Upper lobe of right lung (tissue), 1 donor: ENCODE measurements at regions not wholly inside any gene's neighbourhood (a gene's known extent, or its start where the extent isn't known, plus 50 kb on each side); places are given as distances from the start of the nearest gene placed in this dataset.

Experiments used
- ATAC-seq: fragments of 200-7000 bp; cut with Tn5 transposase; one replicate; pipeline ENCODE4 v1.9.1; 2020; ENCODE audit warnings: mild to moderate bottlenecking, moderate library complexity
- DNase-seq: peaks from one replicate; pipeline ENCODE4 v3.0.0-alpha.2; 2020
- H3K27ac ChIP-seq: fragments of 200-600 bp; one replicate; pipeline ENCODE4 v1.8.0; 2022
- H3K27me3 ChIP-seq: fragments of 200-600 bp; one replicate; pipeline ENCODE4 v1.8.0; 2022; ENCODE audit warnings: mild to moderate bottlenecking
- H3K36me3 ChIP-seq: fragments of 200-600 bp; one replicate; pipeline ENCODE4 v1.8.0; 2022
- H3K4me1 ChIP-seq: fragments of 200-600 bp; one replicate; pipeline ENCODE4 v1.8.0; 2022
- H3K4me3 ChIP-seq: fragments of 200-600 bp; one replicate; pipeline ENCODE4 v1.8.0; 2022; ENCODE audit warnings: mild to moderate bottlenecking
- H3K9me3 ChIP-seq: fragments of 200-600 bp; one replicate; pipeline ENCODE4 v1.8.0; 2022
- intact Hi-C: fragments of 100-400 bp; cut with DNase I; formaldehyde crosslinking; loops from one replicate; pipeline ENCODE4 v1.11.0; 2022
- TF ChIP-seq, protein P1 (sequence below): fragments of 200-600 bp; IDR thresholded peaks from one replicate; pipeline ENCODE4 v1.8.0; 2022; ENCODE audit warnings: antibody characterized with exemption
- donor health status: DM: no; HTN: yes; CAD: no; lungs with severe emphysema.

DNA sequence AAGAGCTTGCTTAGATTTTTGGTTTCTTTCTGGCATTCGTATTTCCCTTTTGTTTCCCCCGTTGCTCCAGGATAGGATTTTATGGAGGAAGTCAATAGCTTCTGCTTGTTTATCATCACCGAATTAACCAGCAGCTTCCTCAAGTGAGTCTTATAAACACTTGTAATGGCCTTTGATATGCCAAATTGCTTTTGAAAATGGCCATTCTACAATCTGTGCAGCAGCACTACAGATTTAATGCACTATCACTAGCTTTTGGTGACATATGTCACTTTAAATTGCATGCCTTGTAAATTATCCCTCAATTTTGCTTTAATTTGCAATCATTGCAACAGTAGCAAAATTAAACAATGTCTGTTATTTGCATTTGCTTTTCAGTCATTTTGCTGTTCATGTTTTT, 774.7 kb downstream of the METTL4 start:
- ATAC-seq (no peak), DNase-seq (no peak)
- H3K27ac ChIP-seq = no peak overlapping the region
- no peaks in the 10 kb centered on the region for H3K9me3 ChIP-seq
- H3K27me3 ChIP-seq = no peaks in the 10 kb centered on the region
- TF ChIP-seq, protein P1, sequence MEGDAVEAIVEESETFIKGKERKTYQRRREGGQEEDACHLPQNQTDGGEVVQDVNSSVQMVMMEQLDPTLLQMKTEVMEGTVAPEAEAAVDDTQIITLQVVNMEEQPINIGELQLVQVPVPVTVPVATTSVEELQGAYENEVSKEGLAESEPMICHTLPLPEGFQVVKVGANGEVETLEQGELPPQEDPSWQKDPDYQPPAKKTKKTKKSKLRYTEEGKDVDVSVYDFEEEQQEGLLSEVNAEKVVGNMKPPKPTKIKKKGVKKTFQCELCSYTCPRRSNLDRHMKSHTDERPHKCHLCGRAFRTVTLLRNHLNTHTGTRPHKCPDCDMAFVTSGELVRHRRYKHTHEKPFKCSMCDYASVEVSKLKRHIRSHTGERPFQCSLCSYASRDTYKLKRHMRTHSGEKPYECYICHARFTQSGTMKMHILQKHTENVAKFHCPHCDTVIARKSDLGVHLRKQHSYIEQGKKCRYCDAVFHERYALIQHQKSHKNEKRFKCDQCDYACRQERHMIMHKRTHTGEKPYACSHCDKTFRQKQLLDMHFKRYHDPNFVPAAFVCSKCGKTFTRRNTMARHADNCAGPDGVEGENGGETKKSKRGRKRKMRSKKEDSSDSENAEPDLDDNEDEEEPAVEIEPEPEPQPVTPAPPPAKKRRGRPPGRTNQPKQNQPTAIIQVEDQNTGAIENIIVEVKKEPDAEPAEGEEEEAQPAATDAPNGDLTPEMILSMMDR = no peak
- no peak overlapping the region for H3K4me3 ChIP-seq
- no peaks in the 10 kb centered on the region for H3K36me3 ChIP-seq
- intact Hi-C loops = no loop called here
- no peaks in the 10 kb centered on the region for H3K4me1 ChIP-seq

DNA sequence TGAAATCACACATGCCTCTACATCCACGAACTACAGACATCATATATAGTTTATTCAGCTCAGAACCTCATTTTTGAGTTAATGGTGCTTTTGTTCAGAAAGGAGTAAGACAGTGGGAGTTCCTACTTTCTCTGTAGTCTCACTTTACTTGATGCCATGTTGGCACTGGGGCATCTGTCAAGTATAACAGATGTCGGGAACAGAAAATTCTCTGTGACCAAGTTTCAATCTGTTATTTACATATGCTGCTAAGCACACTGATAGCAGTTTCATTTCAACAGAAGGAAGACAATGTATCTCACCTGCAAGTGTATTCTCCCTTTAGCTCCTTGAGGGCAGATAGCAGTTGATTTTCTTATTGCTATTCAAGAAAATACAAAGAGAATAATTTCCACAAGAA, 774.1 kb downstream of the METTL4 start:
- Histone ChIP-seq H3K9me3 (no peaks in the 10 kb centered on the region), H3K4me3 (no peak overlapping the region), H3K27me3 (no peaks in the 10 kb centered on the region), H3K27ac (no peak overlapping the region), H3K4me1 (no peaks in the 10 kb centered on the region), H3K36me3 (no peaks in the 10 kb centered on the region)
- ATAC-seq (no peak), DNase-seq (no peak)
- intact Hi-C loops = no loop called here
- TF ChIP-seq, protein P1 = no peak

DNA sequence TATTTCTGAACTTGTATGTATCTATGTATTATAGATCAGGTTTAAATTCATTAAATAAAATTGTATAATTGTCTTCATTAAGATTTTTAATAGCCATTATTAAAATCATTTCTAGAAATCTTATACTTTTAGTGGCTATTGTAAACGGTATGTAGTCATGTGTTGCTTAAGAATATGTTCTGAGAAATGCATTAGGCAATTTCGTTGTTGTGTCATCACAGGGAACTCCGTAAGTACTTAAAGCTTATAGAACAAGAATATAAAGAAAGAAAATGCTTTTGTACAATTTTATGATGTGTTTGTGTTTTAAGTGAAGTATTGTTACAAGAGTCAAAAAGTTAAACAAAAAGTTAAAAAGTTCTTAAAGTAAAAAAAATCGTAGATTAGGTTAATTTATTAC, 765.8 kb downstream of the METTL4 start:
- no peak overlapping the region for H3K27ac ChIP-seq
- H3K27me3 ChIP-seq = no peaks in the 10 kb centered on the region
- DNase-seq (no peak), ATAC-seq (no peak)
- H3K9me3 ChIP-seq = no peaks in the 10 kb centered on the region
- TF ChIP-seq, protein P1 = no peak
- no peaks in the 10 kb centered on the region for H3K4me1 ChIP-seq
- intact Hi-C loops = no loop called here
- H3K4me3 ChIP-seq = no peak overlapping the region
- no peaks in the 10 kb centered on the region for H3K36me3 ChIP-seq

DNA sequence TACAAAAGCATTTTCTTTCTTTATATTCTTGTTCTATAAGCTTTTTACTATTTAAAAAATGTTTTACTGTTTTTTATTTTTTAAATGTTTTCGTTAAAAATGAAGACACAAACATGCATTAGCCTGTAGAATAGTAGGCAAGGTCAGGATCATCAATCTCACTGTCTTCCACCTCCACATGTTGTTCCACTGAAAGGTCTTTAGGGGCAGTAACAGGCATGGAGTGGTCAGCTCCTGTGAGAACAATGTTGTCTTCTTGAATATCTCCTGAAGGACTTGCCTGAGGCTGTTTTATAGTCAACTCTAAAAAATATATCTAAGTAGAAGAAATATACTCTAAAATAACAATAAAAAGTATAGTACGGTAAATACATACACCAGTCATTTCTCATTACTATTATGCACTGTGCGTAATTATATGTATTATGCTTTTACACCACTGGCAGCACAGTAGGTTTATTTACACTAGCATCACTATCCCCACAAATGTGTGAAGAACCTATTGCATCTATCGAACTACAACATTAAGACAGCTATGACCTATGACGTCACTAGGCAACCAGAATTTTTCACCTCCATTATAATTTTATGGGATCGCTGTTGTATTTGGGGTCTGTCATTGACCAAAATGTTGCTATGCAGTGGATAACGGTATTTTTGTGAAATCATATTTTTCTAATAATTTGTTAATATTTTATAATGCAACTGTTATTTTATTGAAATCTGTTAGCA, 764.3 kb downstream of the METTL4 start:
- Histone ChIP-seq H3K27me3 (no peaks in the 10 kb centered on the region), H3K4me3 (no peak overlapping the region), H3K4me1 (no peaks in the 10 kb centered on the region), H3K27ac (no peak overlapping the region), H3K36me3 (no peaks in the 10 kb centered on the region), H3K9me3 (no peaks in the 10 kb centered on the region)
- DNase-seq (no peak), ATAC-seq (no peak)
- TF ChIP-seq, protein P1 = no peak
- intact Hi-C loops = no loop called here

DNA sequence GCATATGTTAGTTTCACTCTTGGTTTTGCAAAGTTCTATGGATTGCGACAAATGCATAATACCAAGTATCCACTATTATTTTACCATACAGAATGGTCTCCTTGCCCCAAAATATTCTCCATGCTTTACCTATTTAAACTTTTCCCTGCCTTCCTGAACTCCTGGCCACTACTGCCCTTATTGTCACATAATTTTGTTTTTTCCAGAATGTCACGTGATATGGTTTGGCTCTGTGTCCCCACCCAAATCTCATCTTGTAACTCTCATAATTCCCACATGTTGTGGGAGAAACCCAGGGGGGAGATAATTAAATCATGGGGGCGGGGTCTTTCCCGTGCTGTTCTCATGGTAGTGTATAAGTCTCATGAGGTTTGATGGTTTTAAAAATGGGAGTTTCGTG, 760.0 kb downstream of the METTL4 start:
- intact Hi-C loops = no loop called here
- TF ChIP-seq, protein P1 = no peak
- ATAC-seq = no peak
- Histone ChIP-seq H3K9me3 (no peaks in the 10 kb centered on the region), H3K4me3 (no peak overlapping the region), H3K36me3 (no peaks in the 10 kb centered on the region), H3K27me3 (no peaks in the 10 kb centered on the region), H3K27ac (no peak overlapping the region), H3K4me1 (no peaks in the 10 kb centered on the region)
- no peak for DNase-seq

DNA sequence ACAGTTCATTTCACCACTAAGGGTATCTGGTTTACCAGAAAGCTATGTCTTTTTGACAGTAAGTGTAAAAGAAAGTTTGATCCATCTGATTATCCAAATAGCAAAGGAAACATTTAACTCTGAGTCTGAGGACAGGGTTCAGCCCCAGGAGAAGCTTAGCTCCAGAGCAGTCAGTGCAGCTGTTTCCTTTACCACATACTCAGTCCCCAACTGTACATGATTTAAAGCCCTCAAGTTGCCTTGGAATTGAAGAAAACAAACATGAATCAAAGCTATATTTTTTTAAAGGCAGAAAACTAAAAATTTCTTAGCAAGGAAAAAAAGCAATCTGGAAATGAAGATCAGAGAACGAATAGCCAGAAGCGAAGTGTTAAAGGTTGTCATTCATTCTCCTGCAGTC, 746.0 kb downstream of the METTL4 start:
- TF ChIP-seq, protein P1 = no peak
- H3K27ac ChIP-seq = no peak overlapping the region
- no peaks in the 10 kb centered on the region for H3K4me1 ChIP-seq
- intact Hi-C loops = no loop called here
- H3K9me3 ChIP-seq = no peaks in the 10 kb centered on the region
- no peaks in the 10 kb centered on the region for H3K36me3 ChIP-seq
- H3K4me3 ChIP-seq = no peak overlapping the region
- no peak for DNase-seq
- no peak for ATAC-seq
- H3K27me3 ChIP-seq = no peaks in the 10 kb centered on the region
